T-helper 17 cell (primary cell): ENCODE measurements at regions not wholly inside any gene's neighbourhood (a gene's known extent, or its start where the extent isn't known, plus 50 kb on each side); places are given as distances from the start of the nearest gene placed in this dataset.
"Not testable (repeated sequence)": the region's sequence is repeated elsewhere in the genome, so short reads cannot be mapped to it uniquely, and the experiment has no call there.

Experiments used
- ATAC-seq: fragments of 150-1000 bp; cut with Tn5 transposase; 2 replicates; pipeline ENCODE4 v1.10.0; 2021; ENCODE audit warnings: mild to moderate bottlenecking, moderate library complexity
- DNase-seq, 3 donors: peaks; one replicate each; pipeline versions ENCODE4 v3.0.0 to v3.0.0-alpha.2; 2020 to 2021
- H3K9me3 ChIP-seq: one replicate; pipeline ENCODE4 v1.7.0; 2013; ENCODE audit warnings: low read length, mild to moderate bottlenecking; ENCODE audit not compliant: control insufficient read depth, poor library complexity, severe bottlenecking
- H3K27ac Mint-ChIP-seq: one replicate; pipeline ENCODE4 v1.8.0; 2022; ENCODE audit warnings: mild to moderate bottlenecking, moderate library complexity, mixed read lengths
- H3K27me3 Mint-ChIP-seq: one replicate; pipeline ENCODE4 v1.8.0; 2022; ENCODE audit warnings: mixed read lengths
- H3K36me3 Mint-ChIP-seq: one replicate; pipeline ENCODE4 v1.8.0; 2022; ENCODE audit warnings: low read depth, mixed read lengths
- H3K4me1 Mint-ChIP-seq: one replicate; pipeline ENCODE4 v1.8.0; 2022; ENCODE audit warnings: mild to moderate bottlenecking, mixed read lengths
- H3K4me3 Mint-ChIP-seq: one replicate; pipeline ENCODE4 v1.8.0; 2022; ENCODE audit warnings: mild to moderate bottlenecking, moderate library complexity, mixed read lengths

GRCh38 chr10:125233726-125234125, 73.4 kb upstream of the CTBP2 start:
- no peak for ATAC-seq
- no peak for DNase-seq
- Mint-ChIP-seq H3K4me3 (no peak overlapping the region), H3K36me3 (peaks cover 2% of the 10 kb centered on the region), H3K27me3 (peaks cover 17% of the 10 kb centered on the region), H3K4me1 (no peaks in the 10 kb centered on the region), H3K27ac (no peak overlapping the region)
- no peaks in the 10 kb centered on the region for H3K9me3 ChIP-seq

DNA sequence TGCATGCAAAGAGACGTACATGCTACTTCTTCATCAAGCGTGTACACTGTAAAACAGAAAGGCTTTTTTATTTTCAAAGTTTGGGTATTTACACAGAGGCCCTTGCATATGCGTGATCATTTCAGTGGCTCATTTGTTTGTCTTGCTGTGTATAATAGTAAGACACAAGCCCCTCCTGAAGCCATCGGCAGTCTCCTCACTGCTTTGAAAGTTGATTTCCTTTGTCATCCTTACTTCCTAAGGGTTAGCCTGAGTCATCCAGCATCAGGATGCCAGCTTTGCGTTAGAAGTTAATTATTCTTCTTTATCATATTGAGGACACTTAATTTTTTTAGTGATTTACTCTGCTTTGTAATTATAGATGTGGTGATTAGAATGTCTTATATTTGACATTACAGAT, 72.5 kb upstream of the CTBP2 start:
- DNase-seq (no peak), ATAC-seq (no peak)
- no peaks in the 10 kb centered on the region for H3K4me1 Mint-ChIP-seq

GRCh38 chr10:125231813-125232475, 71.6 kb upstream of the CTBP2 start:
- DNase-seq (no peak), ATAC-seq (no peak)
- Mint-ChIP-seq H3K36me3 (peaks cover 2% of the 10 kb centered on the region), H3K4me3 (no peak overlapping the region), H3K27ac (no peak overlapping the region), H3K27me3 (peaks cover 17% of the 10 kb centered on the region), H3K4me1 (no peaks in the 10 kb centered on the region)
- H3K9me3 ChIP-seq = no peaks in the 10 kb centered on the region

More for the DNA sequence above, 72.5 kb upstream of the CTBP2 start:
- Mint-ChIP-seq H3K4me3 (no peak overlapping the region), H3K36me3 (peaks cover 2% of the 10 kb centered on the region), H3K27me3 (peaks cover 17% of the 10 kb centered on the region), H3K27ac (no peak overlapping the region)
- no peaks in the 10 kb centered on the region for H3K9me3 ChIP-seq

DNA sequence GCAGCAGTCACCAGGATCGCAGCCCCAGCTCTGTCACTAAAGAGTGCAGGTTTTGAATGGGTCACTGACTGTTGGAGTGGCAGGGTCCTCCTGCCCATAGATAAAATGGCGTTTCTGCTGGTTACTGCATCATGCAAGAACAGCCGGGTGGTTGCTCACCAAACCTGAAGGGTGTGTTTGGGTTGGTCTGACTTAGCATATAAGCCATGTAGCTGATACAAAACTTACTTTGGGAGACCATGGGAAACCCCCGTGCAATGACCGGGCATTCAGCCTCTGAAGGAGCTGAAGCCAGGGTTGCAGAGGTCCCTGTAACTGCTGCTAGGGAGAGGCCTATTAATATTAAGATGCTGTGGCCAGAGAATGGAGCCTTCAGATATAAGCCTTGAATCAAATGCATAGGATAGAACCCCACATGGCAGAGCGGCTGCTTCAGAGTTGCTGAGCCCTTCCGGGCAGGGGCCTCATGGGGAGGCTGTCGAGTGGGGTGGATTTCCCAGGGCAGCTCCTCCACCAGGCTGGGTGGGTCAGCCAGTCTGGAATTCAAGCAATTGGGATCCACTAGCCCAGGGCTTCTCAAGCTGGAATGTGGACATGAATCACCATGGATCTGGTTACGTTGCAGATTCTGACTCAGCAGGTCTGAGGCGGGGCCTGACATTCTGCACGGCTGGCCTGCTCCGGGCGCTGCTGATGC, 70.9 kb upstream of the CTBP2 start:
- ATAC-seq (no peak), DNase-seq (no peak)
- peaks cover 14% of the 10 kb centered on the region for H3K27me3 Mint-ChIP-seq
- peaks cover 1% of the 10 kb centered on the region for H3K36me3 Mint-ChIP-seq
- H3K9me3 ChIP-seq = no peaks in the 10 kb centered on the region
- peaks cover 2% of the 10 kb centered on the region for H3K4me1 Mint-ChIP-seq
- no peak overlapping the region for H3K27ac Mint-ChIP-seq
- no peak overlapping the region for H3K4me3 Mint-ChIP-seq

DNA sequence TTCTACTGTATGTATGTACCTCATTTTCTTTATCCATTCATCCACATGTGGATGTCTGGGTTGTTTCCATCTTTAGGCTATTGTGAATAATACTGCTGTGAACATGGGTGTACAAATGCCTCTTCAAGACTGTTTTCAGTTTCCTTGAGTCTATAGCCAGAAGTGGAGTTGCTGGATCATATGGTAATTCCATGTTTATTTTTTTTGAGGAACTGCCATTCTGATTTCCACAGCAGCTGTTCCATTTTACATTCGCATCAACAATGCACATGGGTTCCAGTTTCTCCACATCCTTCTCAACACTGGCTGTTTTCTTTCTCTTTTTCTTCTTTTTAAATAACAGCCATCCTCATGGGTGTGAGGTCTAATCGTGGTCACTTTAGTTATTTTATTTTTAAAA, 69.9 kb upstream of the CTBP2 start:
- peaks cover 12% of the 10 kb centered on the region for H3K27me3 Mint-ChIP-seq
- H3K9me3 ChIP-seq = no peaks in the 10 kb centered on the region
- H3K36me3 Mint-ChIP-seq = no peaks in the 10 kb centered on the region
- peak overlapping the region; percentile 0 for H3K4me3 Mint-ChIP-seq
- no peak for ATAC-seq
- no peak for DNase-seq
- peaks cover 2% of the 10 kb centered on the region for H3K4me1 Mint-ChIP-seq
- no peak overlapping the region for H3K27ac Mint-ChIP-seq

DNA sequence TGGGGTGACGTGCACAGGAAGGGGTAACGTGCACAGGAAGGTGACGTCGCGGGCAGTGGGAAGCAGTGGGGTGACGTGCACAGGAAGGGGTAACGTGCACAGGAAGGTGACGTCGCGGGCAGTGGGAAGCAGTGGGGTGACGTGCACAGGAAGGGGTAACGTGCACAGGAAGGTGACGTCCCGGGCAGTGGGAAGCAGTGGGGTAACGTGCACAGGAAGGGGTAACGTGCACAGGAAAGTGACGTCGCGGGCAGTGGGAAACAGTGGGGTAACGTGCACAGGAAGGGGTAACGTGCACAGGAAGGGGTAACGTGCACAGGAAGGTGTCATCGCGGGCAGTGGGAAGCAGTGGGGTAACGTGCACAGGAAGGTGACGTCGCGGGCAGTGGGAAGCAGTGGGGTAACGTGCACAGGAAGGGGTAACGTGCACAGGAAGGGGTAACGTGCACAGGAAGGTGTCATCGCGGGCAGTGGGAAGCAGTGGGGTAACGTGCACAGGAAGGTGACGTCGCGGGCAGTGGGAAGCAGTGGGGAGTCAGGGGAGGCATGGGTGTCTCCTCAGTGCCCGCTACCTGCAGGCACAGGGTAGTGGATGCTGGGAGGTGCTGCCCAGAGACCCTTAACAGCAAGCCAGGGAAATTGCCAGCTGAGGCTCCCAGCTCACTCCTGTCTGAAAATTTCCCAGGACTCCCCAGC, 68.0 kb upstream of the CTBP2 start:
- not testable (repeated sequence) for H3K27ac Mint-ChIP-seq, DNase-seq
- peaks cover 12% of the 10 kb centered on the region for H3K27me3 Mint-ChIP-seq

DNA sequence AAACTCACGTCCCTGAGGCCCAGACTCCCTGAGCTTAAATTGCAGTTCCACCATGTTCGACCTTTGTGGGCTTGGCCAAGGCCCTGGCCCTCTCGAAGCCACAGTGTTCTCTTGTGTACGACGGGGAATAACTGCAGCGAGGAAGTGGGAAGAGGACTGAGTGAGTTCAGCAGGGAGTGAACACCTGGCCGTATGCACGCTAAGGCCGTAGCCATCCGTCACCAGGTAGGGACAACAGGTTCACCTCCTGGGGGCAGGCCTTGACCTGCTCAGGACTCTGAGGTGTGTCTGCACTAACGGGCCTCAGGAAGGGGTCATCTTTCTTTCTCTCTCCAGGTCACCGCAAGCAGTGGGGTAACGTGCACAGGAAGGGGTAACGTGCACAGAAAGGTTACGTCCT, 67.2 kb upstream of the CTBP2 start:
- Mint-ChIP-seq H3K36me3 (no peaks in the 10 kb centered on the region), H3K27ac (no peak overlapping the region), H3K27me3 (peaks cover 5% of the 10 kb centered on the region), H3K4me3 (no peak overlapping the region), H3K4me1 (peaks cover 2% of the 10 kb centered on the region)
- ATAC-seq (no peak), DNase-seq (no peak)
- no peaks in the 10 kb centered on the region for H3K9me3 ChIP-seq

More for the DNA sequence above, 68.0 kb upstream of the CTBP2 start:
- ATAC-seq, H3K4me3 Mint-ChIP-seq, H3K9me3 ChIP-seq, H3K4me1 Mint-ChIP-seq, H3K36me3 Mint-ChIP-seq: not testable (repeated sequence)

DNA sequence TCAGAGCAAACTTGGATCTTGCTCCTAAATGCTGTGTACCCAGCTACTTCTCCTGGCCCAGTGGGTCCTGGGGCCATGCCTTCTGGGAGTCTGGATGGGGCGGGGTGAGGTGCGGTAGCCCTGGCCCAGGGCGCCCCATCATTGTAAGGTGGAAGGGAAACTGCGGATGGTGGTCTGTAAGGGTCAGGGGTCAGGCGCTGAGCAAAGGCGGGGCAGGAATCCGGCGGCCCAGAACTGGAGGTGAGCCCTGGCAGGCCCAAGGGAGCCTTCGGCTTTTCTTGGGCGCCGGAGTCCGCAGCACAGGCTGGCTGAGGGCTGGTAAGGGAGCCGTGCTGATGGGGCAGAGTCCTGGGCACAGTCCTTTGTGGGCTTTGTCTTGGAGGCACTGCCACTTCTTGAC, 66.5 kb upstream of the CTBP2 start:
- H3K27ac Mint-ChIP-seq = no peak overlapping the region

GRCh38 chr10:125226005-125226404, 65.6 kb upstream of the CTBP2 start:
- peaks cover 13% of the 10 kb centered on the region for H3K27me3 Mint-ChIP-seq
- no peak overlapping the region for H3K27ac Mint-ChIP-seq
- H3K4me3 Mint-ChIP-seq = no peak overlapping the region
- H3K4me1 Mint-ChIP-seq = peaks cover 2% of the 10 kb centered on the region
- H3K9me3 ChIP-seq = no peaks in the 10 kb centered on the region
- DNase-seq = no peak
- no peak for ATAC-seq
- H3K36me3 Mint-ChIP-seq = no peaks in the 10 kb centered on the region

More for the DNA sequence above, 66.5 kb upstream of the CTBP2 start:
- Mint-ChIP-seq H3K4me3 (no peak overlapping the region), H3K27me3 (peaks cover 4% of the 10 kb centered on the region), H3K36me3 (no peaks in the 10 kb centered on the region), H3K4me1 (peaks cover 2% of the 10 kb centered on the region)
- H3K9me3 ChIP-seq = no peaks in the 10 kb centered on the region
- no peak for DNase-seq
- ATAC-seq = no peak

GRCh38 chr10:125225051-125225450, 64.7 kb upstream of the CTBP2 start:
- Mint-ChIP-seq H3K27ac (no peak overlapping the region), H3K4me3 (no peak overlapping the region), H3K27me3 (peaks cover 21% of the 10 kb centered on the region), H3K4me1 (peaks cover 2% of the 10 kb centered on the region), H3K36me3 (no peaks in the 10 kb centered on the region)
- H3K9me3 ChIP-seq = no peaks in the 10 kb centered on the region
- ATAC-seq (no peak), DNase-seq (no peak)

DNA sequence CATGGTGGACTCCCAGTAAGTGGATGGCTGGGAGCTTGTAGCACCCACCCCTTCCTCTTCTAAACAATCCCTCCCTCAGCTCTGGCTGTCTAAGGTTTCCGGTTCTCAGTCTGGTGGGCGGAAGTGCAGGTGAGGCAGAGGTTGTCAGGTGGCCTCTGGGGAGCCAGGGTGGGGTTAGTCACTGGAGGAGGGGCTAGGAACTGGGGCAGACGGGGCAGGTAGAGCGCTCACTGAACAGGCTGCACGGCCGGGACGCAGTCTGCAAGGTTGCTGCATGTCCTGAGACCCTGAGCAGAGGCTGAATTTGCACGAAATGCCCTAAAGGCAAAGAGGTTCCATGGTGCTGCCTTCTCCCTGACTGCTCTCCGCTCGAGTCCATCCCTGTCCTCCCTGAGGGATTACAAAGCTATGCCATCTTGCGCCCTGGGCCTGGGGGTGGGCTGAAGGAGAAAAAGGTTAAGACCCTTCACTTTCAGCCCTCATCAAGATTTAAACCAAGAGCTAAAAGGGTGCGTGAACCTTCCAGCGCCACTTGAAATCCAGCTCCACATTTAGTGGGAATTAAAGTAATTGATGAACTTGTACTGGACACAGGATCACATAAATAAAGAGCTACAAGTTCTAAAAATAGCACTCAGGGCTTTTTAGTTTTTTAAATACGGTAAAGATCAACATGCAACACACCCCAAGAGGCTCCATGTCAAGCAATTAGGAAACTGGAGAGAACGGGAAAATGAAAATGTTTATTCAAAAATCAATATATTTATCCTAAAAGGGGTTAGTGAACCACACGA, 62.3 kb upstream of the CTBP2 start:
- ATAC-seq (no peak), DNase-seq (no peak)
- H3K36me3 Mint-ChIP-seq = peaks cover 2% of the 10 kb centered on the region
- H3K4me3 Mint-ChIP-seq = no peak overlapping the region
- no peaks in the 10 kb centered on the region for H3K9me3 ChIP-seq
- peaks cover 42% of the 10 kb centered on the region for H3K27me3 Mint-ChIP-seq
- peaks cover 2% of the 10 kb centered on the region for H3K4me1 Mint-ChIP-seq
- H3K27ac Mint-ChIP-seq = no peak overlapping the region

DNA sequence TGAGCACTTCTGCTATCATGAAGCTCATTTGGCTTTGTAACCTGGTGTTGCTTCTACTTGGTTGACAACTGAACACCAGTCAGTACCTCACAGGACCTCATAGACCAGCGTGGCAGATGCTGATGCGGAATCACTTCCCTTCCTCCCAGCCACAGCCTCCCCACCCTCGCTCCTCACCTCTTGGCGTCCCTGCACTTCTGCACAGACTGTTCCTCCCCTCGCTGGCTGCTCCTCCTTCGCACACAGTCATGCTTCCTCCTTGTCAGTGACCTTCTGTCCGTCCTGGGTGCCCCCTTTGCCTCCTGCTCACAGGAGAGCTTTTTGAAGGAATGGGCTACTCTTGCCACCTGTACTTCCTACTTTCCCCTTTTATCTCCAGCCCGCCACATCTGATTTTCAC, 61.4 kb upstream of the CTBP2 start:
- H3K9me3 ChIP-seq = no peaks in the 10 kb centered on the region
- peaks cover 2% of the 10 kb centered on the region for H3K36me3 Mint-ChIP-seq
- H3K4me1 Mint-ChIP-seq = peaks cover under 1% of the 10 kb centered on the region
- DNase-seq (no peak), ATAC-seq (no peak)
- H3K27me3 Mint-ChIP-seq = peaks cover 42% of the 10 kb centered on the region
- no peak overlapping the region for H3K27ac Mint-ChIP-seq
- no peak overlapping the region for H3K4me3 Mint-ChIP-seq

GRCh38 chr10:125219776-125220175, 59.4 kb upstream of the CTBP2 start:
- Mint-ChIP-seq H3K27ac (no peak overlapping the region), H3K36me3 (peaks cover 2% of the 10 kb centered on the region), H3K27me3 (peaks cover 42% of the 10 kb centered on the region), H3K4me1 (no peaks in the 10 kb centered on the region), H3K4me3 (no peak overlapping the region)
- no peaks in the 10 kb centered on the region for H3K9me3 ChIP-seq
- DNase-seq (no peak), ATAC-seq (no peak)
